Nephron (organoid): ENCODE measurements at regions not wholly inside any gene's neighbourhood (a gene's known extent, or its start where the extent isn't known, plus 50 kb on each side); places are given as distances from the start of the nearest gene placed in this dataset.

Experiments
- H3K27ac Mint-ChIP-seq, 3 experiments: 2 replicates each; pipeline ENCODE4 v1.8.0; 2020; ENCODE audit warnings: mixed read lengths in 3 of 3, mild to moderate bottlenecking in 2 of 3, moderate library complexity in 1 of 3
- H3K27me3 Mint-ChIP-seq: 2 replicates; pipeline ENCODE4 v1.8.0; 2021; ENCODE audit warnings: low read depth, mild to moderate bottlenecking, moderate library complexity, mixed read lengths
- H3K36me3 Mint-ChIP-seq: 2 replicates; pipeline ENCODE4 v1.8.0; 2020; ENCODE audit warnings: low read depth, mixed read lengths
- H3K4me1 Mint-ChIP-seq: 2 replicates; pipeline ENCODE4 v1.8.0; 2020; ENCODE audit warnings: mixed read lengths
- H3K4me3 Mint-ChIP-seq, 3 experiments: 2 replicates each; pipeline ENCODE4 v1.8.0; 2020; ENCODE audit warnings: mild to moderate bottlenecking in 3 of 3, mixed read lengths in 3 of 3, moderate library complexity in 2 of 3
- H3K9me3 Mint-ChIP-seq: 2 replicates; pipeline ENCODE4 v1.8.0; 2020; ENCODE audit warnings: mixed read lengths
- CTCF ChIP-seq, 3 experiments: fragments of 200-600 bp; sonication (generic); IDR thresholded peaks; one replicate each; pipeline ENCODE4 v1.5.0; 2021; ENCODE audit warnings: antibody characterized with exemption in 3 of 3; ENCODE audit not compliant: unreplicated experiment in 3 of 3

DNA sequence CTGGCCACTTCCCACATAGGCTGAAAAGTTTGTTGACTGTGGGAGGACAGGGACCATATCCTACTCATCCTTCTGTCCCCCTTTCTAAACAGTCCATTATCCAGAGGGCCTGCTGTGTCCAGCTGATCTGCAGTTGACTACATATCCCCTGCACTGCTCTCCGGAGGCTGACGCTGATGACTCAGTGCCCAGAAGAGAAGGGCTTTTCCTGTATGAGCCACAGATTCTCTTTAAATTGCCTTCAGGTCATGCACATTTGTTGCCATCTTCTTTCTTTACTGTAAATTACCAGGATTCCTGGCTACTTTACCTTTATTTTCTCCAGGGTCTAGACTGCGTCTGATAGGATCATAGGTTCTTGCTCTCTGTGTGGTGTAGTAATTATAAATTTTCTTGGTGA is 125.2 kb downstream of the LACC1 start:
- Mint-ChIP-seq H3K27ac (no peak overlapping the region), H3K9me3 (no peaks in the 10 kb centered on the region), H3K27me3 (no peaks in the 10 kb centered on the region), H3K4me3 (no peak overlapping the region), H3K36me3 (no peaks in the 10 kb centered on the region), H3K4me1 (peaks cover 12% of the 10 kb centered on the region)
- no peak for TF ChIP-seq CTCF (IDR thresholded peaks at IDR 0.05; ENCODE audit: unreplicated experiment in 3 of 3)

DNA sequence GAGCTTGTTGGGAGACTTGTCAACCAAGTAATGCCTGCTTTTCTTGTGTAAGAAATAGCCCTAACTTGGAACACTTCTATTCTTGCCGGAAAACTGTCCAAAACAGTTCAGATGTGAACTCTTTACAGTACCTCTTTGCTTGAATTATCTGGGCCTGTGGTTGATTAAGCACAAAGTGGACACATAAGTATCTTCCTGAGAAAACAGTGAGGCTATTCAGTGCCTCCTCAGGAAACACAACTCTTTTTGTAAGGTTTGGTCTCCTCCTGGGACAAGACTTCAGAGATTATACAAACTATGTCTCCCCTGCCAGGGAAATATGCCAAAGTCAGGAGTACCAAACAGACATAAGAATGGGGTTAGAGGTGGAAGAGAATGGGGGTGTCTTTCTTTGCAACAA is 127.7 kb downstream of the LACC1 start:
- no peaks in the 10 kb centered on the region for H3K9me3 Mint-ChIP-seq
- no peaks in the 10 kb centered on the region for H3K27me3 Mint-ChIP-seq
- no peaks in the 10 kb centered on the region for H3K36me3 Mint-ChIP-seq
- H3K4me1 Mint-ChIP-seq: peaks cover 18% of the 10 kb centered on the region
- H3K4me3 Mint-ChIP-seq: no peak overlapping the region
- TF ChIP-seq CTCF (IDR thresholded peaks at IDR 0.05; ENCODE audit: unreplicated experiment in 3 of 3): no peak
- H3K27ac Mint-ChIP-seq: peak overlapping the region in 1 of 3 experiments; percentile 52

DNA sequence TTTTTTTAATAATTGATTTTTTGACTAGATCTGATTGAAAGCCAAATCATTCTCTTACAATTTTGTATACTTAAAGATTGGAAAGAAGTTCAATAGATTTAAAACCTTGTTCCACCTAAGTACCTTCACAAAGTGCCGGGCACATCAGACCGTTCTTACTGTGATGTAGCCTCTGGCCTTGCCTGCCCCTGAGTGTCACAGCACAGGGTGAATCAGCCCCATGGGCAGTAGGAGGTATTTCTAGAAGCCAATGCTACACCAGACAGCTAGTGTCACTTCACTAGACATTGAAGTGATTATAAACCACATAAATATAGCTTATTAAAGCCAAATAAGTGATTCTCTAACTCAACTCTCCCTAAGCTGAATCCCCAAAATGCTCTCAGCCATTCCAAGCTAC is 131.3 kb downstream of the LACC1 start:
- TF ChIP-seq CTCF (IDR thresholded peaks at IDR 0.05; ENCODE audit: unreplicated experiment in 3 of 3): no peak
- Mint-ChIP-seq H3K27me3 (no peaks in the 10 kb centered on the region), H3K27ac (peak overlapping the region in 2 of 3 experiments; percentile 54 to 68), H3K9me3 (no peaks in the 10 kb centered on the region), H3K4me1 (peaks cover 27% of the 10 kb centered on the region), H3K4me3 (no peak overlapping the region), H3K36me3 (no peaks in the 10 kb centered on the region)

DNA sequence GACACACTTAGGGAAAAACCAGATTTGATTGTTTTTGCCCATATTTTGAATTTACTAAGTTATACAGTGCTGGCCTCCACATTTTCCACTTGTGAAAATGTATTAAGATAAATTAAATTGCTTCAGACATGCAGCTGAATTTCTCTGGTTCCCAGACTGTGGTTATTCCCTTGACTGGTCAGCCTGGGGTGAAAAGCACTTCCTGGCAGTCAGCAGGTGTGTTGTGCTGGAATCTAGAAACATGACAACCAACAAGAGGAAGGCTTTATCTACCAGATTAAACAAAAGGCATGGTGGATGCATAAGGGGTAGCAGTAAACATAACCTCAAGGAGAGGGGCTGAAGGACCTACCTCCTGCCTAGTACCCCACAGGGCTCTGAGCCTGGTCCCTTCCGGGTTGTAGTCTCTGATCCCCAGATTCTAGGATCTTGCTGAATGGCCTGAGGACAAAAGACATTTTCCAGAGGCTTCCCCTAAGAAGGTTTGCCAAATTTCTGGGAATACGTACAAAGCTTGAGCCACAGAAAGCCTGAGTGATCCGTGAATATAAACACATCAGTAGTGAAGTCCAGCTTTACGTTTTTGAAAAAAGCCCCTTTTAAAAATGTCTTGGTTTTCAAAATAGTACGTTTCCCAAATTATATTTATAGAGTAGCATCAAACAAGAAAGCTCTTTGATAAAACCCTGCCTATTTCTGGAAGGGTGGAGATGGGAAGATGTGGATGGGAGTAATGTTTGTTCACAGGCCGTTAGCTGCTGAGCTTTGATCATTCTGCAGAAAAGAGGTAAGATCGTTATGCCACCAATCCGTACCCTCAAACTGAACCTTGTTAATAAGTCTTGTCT is 133.4 kb downstream of the LACC1 start:
- no peak overlapping the region for H3K4me3 Mint-ChIP-seq
- H3K27ac Mint-ChIP-seq: peak overlapping the region; percentile 64 to 77 (median 68)
- TF ChIP-seq CTCF (IDR thresholded peaks at IDR 0.05; ENCODE audit: unreplicated experiment in 3 of 3): no peak
- peaks cover 29% of the 10 kb centered on the region for H3K4me1 Mint-ChIP-seq
- no peaks in the 10 kb centered on the region for H3K9me3 Mint-ChIP-seq
- H3K27me3 Mint-ChIP-seq: no peaks in the 10 kb centered on the region
- no peaks in the 10 kb centered on the region for H3K36me3 Mint-ChIP-seq

DNA sequence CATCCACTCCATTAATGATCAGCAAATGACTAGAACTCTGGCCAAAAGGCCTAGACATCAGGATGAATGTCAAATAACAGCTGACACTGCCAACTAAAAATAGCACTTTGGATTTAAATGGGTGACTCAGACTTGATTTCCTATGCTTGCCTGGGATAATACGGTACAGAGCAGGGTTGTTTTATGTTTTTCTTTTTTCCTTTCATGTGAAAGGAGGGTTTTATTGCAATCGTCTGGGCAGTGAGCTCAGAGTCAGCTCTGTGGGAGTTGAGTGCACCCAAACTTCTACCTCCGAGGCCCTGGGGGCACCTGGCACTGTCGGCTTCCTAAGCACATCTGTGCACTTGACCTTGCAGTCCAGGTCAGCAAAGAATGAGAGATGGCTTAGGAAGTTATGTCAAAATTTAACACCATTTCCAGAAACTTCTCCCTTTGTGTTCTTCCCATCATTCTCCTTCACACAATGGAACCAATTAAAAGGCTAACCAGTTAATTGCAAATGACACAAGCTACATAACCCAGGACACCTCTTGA is 134.1 kb downstream of the LACC1 start:
- Mint-ChIP-seq H3K27ac (peak overlapping the region; percentile 64 to 77 (median 68)), H3K36me3 (no peaks in the 10 kb centered on the region), H3K9me3 (no peaks in the 10 kb centered on the region), H3K27me3 (no peaks in the 10 kb centered on the region), H3K4me3 (no peak overlapping the region), H3K4me1 (peaks cover 34% of the 10 kb centered on the region)
- TF ChIP-seq CTCF (IDR thresholded peaks at IDR 0.05; ENCODE audit: unreplicated experiment in 3 of 3): no peak

GRCh38 chr13:44014501-44014900 is 134.8 kb downstream of the LACC1 start:
- Mint-ChIP-seq H3K4me1 (peaks cover 34% of the 10 kb centered on the region), H3K4me3 (no peak overlapping the region), H3K27me3 (no peaks in the 10 kb centered on the region), H3K36me3 (no peaks in the 10 kb centered on the region), H3K9me3 (no peaks in the 10 kb centered on the region), H3K27ac (peak overlapping the region in 2 of 3 experiments; percentile 68 to 77)
- no peak for TF ChIP-seq CTCF (IDR thresholded peaks at IDR 0.05; ENCODE audit: unreplicated experiment in 3 of 3)
